ENCODE measurements at regions not wholly inside any gene's neighbourhood (a gene's known extent, or its start where the extent isn't known, plus 50 kb on each side); places are given as distances from the start of the nearest gene placed in this dataset.

GRCh38 chr9:89768051-89768450 lies 163.2 kb downstream of the GADD45G start:
- DNase-seq, result no peak
- intact Hi-C loops (cut with DNase I; ENCODE audit: low total_unique reads), result no loop called here
- H3K4me1 ChIP-seq, result no peaks in the 10 kb centered on the region
- in situ Hi-C loops (cut with MboI; ENCODE audit: low pct_ligation_motif_present in 1 of 4, low pct_unique_long_range_greater_than_20kb in 1 of 4, low sequenced_read_pairs in 3 of 4), result no loop called here
- WGBS, 2 donors (ENCODE audit: low coverage in 1 of 2), result 79 to 90% methylated on average over 3 to 4 of the region's 4 CpGs
- no peaks in the 10 kb centered on the region for H3K27me3 ChIP-seq
- no peak overlapping the region for H3K4me3 ChIP-seq
- no peaks in the 10 kb centered on the region for H3K9me3 ChIP-seq
- TF ChIP-seq EP300 (IDR thresholded peaks at IDR 0.05; ENCODE audit: low read depth) (no peak), POLR2AphosphoS5 (IDR thresholded peaks at IDR 0.05) (no peak), POLR2A (IDR thresholded peaks at IDR 0.05) (no peak)
- TF ChIP-seq, protein P1, sequence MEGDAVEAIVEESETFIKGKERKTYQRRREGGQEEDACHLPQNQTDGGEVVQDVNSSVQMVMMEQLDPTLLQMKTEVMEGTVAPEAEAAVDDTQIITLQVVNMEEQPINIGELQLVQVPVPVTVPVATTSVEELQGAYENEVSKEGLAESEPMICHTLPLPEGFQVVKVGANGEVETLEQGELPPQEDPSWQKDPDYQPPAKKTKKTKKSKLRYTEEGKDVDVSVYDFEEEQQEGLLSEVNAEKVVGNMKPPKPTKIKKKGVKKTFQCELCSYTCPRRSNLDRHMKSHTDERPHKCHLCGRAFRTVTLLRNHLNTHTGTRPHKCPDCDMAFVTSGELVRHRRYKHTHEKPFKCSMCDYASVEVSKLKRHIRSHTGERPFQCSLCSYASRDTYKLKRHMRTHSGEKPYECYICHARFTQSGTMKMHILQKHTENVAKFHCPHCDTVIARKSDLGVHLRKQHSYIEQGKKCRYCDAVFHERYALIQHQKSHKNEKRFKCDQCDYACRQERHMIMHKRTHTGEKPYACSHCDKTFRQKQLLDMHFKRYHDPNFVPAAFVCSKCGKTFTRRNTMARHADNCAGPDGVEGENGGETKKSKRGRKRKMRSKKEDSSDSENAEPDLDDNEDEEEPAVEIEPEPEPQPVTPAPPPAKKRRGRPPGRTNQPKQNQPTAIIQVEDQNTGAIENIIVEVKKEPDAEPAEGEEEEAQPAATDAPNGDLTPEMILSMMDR (IDR thresholded peaks at IDR 0.05), result no peak
- no peaks in the 10 kb centered on the region for H3K36me3 ChIP-seq
- H3K27ac ChIP-seq, result no peak overlapping the region

DNA sequence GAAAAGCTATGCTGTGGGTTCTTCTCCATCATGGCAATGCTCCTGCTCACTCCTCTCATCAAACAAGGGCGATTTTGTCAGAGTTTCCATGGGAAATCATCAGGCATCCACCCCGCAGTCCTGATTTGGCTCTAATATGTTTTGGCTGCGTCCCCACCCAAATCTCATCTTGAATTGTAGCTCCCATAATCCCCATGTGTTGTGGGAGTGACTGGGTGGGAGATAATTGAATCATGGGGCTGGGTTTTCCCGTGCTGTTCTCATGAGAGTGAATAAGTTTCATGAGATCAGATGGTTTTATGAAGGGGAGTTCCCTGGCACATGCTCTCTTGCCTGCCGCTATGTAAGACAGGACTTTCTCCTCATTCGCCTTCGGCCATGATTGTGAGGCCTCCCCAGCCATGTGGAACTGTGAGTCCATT lies 163.8 kb downstream of the GADD45G start:
- no peaks in the 10 kb centered on the region for H3K4me1 ChIP-seq
- DNase-seq, result no peak
- no peaks in the 10 kb centered on the region for H3K27me3 ChIP-seq
- H3K36me3 ChIP-seq, result no peaks in the 10 kb centered on the region
- H3K27ac ChIP-seq, result no peak overlapping the region
- in situ Hi-C loops (cut with MboI; ENCODE audit: low pct_ligation_motif_present in 1 of 4, low pct_unique_long_range_greater_than_20kb in 1 of 4, low sequenced_read_pairs in 3 of 4), result no loop called here
- intact Hi-C loops (cut with DNase I; ENCODE audit: low total_unique reads), result no loop called here
- no peaks in the 10 kb centered on the region for H3K9me3 ChIP-seq
- no peak overlapping the region for H3K4me3 ChIP-seq
- WGBS, 2 donors (ENCODE audit: low coverage in 1 of 2), result 63% methylated on average over 7 of the region's 7 CpGs; no CpG with 5 or more reads in 1 of the 2 donors
- TF ChIP-seq, protein P1 (IDR thresholded peaks at IDR 0.05), result no peak
- TF ChIP-seq POLR2AphosphoS5 (IDR thresholded peaks at IDR 0.05) (no peak), EP300 (IDR thresholded peaks at IDR 0.05; ENCODE audit: low read depth) (no peak), POLR2A (IDR thresholded peaks at IDR 0.05) (no peak)

DNA sequence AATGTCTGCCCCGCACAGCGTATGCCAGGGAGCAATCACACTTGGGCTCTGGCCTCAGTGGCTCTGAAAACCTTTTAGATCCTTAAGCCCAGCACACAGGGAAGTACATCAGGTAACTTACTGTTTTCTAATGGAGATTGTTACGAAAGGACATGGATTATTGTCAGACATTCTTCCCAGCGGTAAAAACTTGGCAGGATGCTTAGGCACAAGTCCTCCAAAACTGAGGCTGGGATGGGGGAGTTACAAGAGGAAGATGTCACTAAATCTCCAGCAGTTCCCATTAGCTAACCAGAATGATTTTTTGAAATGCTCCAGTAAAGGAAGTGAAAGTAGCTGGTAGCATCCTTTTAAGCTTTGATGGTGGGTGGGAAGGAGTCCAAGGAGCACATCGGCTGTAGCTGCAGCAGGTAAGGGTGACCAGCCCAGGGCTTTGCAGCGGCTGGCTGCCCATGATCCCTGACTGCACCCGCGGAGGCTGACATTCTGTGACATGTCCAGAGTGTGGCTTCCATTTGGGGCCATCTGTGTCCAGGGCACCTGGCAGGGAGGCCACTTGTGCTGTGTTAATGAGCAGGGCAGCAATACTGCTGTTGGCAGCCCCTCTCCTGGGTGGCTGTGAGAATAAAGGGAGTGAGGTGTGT lies 165.8 kb downstream of the GADD45G start:
- no peaks in the 10 kb centered on the region for H3K4me1 ChIP-seq
- no peaks in the 10 kb centered on the region for H3K27me3 ChIP-seq
- no peak overlapping the region for H3K27ac ChIP-seq
- H3K4me3 ChIP-seq, result no peak overlapping the region
- no peak for DNase-seq
- no peaks in the 10 kb centered on the region for H3K36me3 ChIP-seq
- WGBS, 2 donors (ENCODE audit: low coverage in 1 of 2), result 73 to 83% methylated on average over 1 to 8 of the region's 8 CpGs
- in situ Hi-C loops (cut with MboI; ENCODE audit: low pct_ligation_motif_present in 1 of 4, low pct_unique_long_range_greater_than_20kb in 1 of 4, low sequenced_read_pairs in 3 of 4) (no loop called here), intact Hi-C loops (cut with DNase I; ENCODE audit: low total_unique reads) (no loop called here)
- no peak for TF ChIP-seq POLR2A (IDR thresholded peaks at IDR 0.05)
- no peak for TF ChIP-seq POLR2AphosphoS5 (IDR thresholded peaks at IDR 0.05)
- TF ChIP-seq EP300 (IDR thresholded peaks at IDR 0.05; ENCODE audit: low read depth), result no peak
- TF ChIP-seq, protein P1 (IDR thresholded peaks at IDR 0.05), result no peak
- no peaks in the 10 kb centered on the region for H3K9me3 ChIP-seq

DNA sequence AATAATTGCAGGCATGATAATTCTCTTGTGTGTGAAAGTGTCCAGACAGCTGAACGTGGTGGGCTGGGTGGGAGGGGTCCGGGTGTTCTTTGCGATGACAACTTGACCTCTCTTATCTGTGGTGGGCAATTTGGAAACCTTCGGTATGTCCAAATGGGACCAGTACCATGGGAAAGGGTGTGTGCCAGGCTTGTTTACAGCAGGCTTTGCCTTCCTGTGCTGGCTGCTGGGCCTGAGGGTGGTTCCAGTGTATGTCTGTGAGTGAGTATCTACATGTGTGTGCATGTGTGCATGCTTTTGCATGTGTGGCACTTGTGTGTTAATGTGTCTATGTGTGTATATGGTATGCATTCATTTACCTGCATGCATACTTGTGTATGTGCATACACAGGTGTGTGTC lies 166.4 kb downstream of the GADD45G start:
- in situ Hi-C loops (cut with MboI; ENCODE audit: low pct_ligation_motif_present in 1 of 4, low pct_unique_long_range_greater_than_20kb in 1 of 4, low sequenced_read_pairs in 3 of 4), result no loop called here
- Histone ChIP-seq H3K27ac (no peak overlapping the region), H3K27me3 (no peaks in the 10 kb centered on the region), H3K4me3 (no peak overlapping the region), H3K9me3 (no peaks in the 10 kb centered on the region), H3K36me3 (no peaks in the 10 kb centered on the region), H3K4me1 (no peaks in the 10 kb centered on the region)
- intact Hi-C loops (cut with DNase I; ENCODE audit: low total_unique reads), result no loop called here
- TF ChIP-seq EP300 (IDR thresholded peaks at IDR 0.05; ENCODE audit: low read depth), result no peak
- no peak for TF ChIP-seq POLR2AphosphoS5 (IDR thresholded peaks at IDR 0.05)
- no peak for TF ChIP-seq POLR2A (IDR thresholded peaks at IDR 0.05)
- no peak for DNase-seq
- 65% methylated on average over 4 of the region's 4 CpGs; no CpG with 5 or more reads in 1 of the 2 donors for WGBS, 2 donors (ENCODE audit: low coverage in 1 of 2)

GRCh38 chr9:89773170-89773569 lies 168.4 kb downstream of the GADD45G start:
- Histone ChIP-seq H3K27me3 (no peaks in the 10 kb centered on the region), H3K27ac (no peak overlapping the region), H3K4me3 (no peak overlapping the region), H3K36me3 (no peaks in the 10 kb centered on the region), H3K4me1 (no peaks in the 10 kb centered on the region), H3K9me3 (no peaks in the 10 kb centered on the region)
- in situ Hi-C loops (cut with MboI; ENCODE audit: low pct_ligation_motif_present in 1 of 4, low pct_unique_long_range_greater_than_20kb in 1 of 4, low sequenced_read_pairs in 3 of 4) (no loop called here), intact Hi-C loops (cut with DNase I; ENCODE audit: low total_unique reads) (no loop called here)
- WGBS, 2 donors (ENCODE audit: low coverage in 1 of 2), result 89 to 92% methylated on average over 2 to 8 of the region's 8 CpGs
- TF ChIP-seq POLR2A (IDR thresholded peaks at IDR 0.05) (no peak), EP300 (IDR thresholded peaks at IDR 0.05; ENCODE audit: low read depth) (no peak), POLR2AphosphoS5 (IDR thresholded peaks at IDR 0.05) (no peak)
- TF ChIP-seq, protein P1 (IDR thresholded peaks at IDR 0.05), result no peak
- no peak for DNase-seq
